Fibroblast of lung (primary cell): ENCODE measurements at regions not wholly inside any gene's neighbourhood (a gene's known extent, or its start where the extent isn't known, plus 50 kb on each side); places are given as distances from the start of the nearest gene placed in this dataset.

Source experiments
- EZH2 ChIP-seq: IDR thresholded peaks from 2 replicates; pipeline ENCODE4 v1.5.1; 2012; ENCODE audit warnings: low read length, control low read depth, mild to moderate bottlenecking; ENCODE audit errors: missing control alignments
- TF ChIP-seq, protein P1 (sequence below), 2 donors: IDR thresholded peaks in 1 of 2; conservative IDR thresholded peaks in 1 of 2; 1 replicate in 1 of 2; 2 replicates in 1 of 2; pipeline ENCODE4 v1.5.1; 2011 to 2012; ENCODE audit warnings: low read length in 2 of 2, control low read depth in 1 of 2, inconsistent platforms in 1 of 2, low read depth in 1 of 2, mild to moderate bottlenecking in 1 of 2

DNA sequence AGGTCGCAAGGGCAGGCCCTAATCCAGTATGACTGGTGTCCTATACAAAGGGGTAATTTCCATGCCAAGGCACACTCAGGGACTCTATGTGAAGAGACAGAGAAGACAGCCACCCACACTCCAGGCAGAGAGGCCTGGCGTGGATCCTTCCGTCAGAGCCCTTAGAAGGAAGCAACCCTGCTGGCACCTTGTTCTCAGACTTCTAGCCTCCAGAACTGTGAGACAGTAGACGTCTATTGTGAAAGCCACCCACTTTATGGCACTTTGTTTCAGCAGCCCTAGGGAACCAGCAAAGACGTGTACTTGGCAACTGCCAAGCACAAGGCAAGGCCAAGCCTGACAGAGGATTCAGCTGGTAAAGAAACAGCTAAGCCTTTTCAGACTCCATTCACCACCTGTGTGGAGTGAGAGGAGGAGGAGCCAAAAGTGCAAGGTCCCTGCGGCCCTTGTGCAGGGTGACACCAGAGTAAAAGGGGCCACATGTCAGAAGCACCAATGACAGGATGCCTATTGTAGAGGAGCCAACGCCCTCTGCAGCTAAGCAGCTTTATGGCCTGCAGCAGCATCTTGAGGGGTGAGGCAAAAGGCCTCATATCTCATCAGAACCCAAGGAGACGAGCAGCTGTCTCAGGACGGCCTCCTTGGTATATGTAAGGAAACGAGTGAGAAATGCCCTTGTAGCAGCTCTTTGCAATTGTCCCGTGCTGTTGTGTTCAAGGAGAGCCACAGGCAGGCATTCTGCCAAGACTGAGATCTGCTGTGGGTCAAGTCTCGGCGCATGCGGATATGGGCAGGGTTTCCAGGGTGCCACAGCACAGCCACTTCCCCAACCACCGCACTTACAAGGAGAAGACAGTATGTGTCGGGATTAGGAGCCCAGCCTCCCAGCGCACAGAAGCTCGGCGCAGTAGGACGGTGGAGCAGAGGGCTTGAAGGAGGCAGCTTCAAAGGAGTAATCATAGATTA lies 121.5 kb upstream of the LIPC start:
- TF ChIP-seq, protein P1, sequence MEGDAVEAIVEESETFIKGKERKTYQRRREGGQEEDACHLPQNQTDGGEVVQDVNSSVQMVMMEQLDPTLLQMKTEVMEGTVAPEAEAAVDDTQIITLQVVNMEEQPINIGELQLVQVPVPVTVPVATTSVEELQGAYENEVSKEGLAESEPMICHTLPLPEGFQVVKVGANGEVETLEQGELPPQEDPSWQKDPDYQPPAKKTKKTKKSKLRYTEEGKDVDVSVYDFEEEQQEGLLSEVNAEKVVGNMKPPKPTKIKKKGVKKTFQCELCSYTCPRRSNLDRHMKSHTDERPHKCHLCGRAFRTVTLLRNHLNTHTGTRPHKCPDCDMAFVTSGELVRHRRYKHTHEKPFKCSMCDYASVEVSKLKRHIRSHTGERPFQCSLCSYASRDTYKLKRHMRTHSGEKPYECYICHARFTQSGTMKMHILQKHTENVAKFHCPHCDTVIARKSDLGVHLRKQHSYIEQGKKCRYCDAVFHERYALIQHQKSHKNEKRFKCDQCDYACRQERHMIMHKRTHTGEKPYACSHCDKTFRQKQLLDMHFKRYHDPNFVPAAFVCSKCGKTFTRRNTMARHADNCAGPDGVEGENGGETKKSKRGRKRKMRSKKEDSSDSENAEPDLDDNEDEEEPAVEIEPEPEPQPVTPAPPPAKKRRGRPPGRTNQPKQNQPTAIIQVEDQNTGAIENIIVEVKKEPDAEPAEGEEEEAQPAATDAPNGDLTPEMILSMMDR (conservative IDR thresholded peaks at IDR 0.05 in 1 of 2, IDR thresholded peaks at IDR 0.05 in 1 of 2; ENCODE audit: low read depth in 1 of 2, low read length in 2 of 2), result no peak
- no peak for TF ChIP-seq EZH2
